GM19324 (cell line): ENCODE measurements at regions not wholly inside any gene's neighbourhood (a gene's known extent, or its start where the extent isn't known, plus 50 kb on each side); places are given as distances from the start of the nearest gene placed in this dataset.

Experiments used
- ATAC-seq: cut with Tn5 transposase; IDR thresholded peaks from one replicate; pipeline ENCODE4 v1.9.1; 2021; ENCODE audit warnings: mild to moderate bottlenecking, moderate library complexity; ENCODE audit not compliant: unreplicated experiment, low FRiP score

GRCh38 chr9:1938675-1939170 is 76.4 kb upstream of the SMARCA2 start:
- peak; percentile 62 for ATAC-seq

GRCh38 chr9:1939466-1939865 is 75.7 kb upstream of the SMARCA2 start:
- ATAC-seq = no peak

- ATAC-seq = peak; percentile 80
Observed at GRCh38 chr9:1939926-1940368, 75.2 kb upstream of the SMARCA2 start.

DNA sequence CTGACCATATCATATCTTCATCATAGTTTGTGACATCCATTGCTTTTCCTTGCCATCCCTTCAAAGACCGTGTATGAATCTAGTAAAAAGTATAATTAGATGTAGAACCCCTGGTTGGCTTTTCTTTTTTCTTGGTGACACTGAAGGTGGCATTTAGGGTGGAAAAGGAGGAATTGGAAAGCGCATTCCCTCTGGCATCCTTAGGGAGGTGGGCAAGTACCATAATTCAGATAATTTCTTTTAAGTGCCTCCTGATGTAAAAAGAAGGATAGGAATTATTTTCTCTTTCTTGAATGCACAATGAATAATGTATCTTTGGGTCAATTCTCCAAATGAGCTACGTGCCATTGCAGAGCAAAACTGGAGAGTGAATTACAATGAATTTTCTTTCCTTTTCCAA is 73.2 kb upstream of the SMARCA2 start:
- no peak for ATAC-seq

DNA sequence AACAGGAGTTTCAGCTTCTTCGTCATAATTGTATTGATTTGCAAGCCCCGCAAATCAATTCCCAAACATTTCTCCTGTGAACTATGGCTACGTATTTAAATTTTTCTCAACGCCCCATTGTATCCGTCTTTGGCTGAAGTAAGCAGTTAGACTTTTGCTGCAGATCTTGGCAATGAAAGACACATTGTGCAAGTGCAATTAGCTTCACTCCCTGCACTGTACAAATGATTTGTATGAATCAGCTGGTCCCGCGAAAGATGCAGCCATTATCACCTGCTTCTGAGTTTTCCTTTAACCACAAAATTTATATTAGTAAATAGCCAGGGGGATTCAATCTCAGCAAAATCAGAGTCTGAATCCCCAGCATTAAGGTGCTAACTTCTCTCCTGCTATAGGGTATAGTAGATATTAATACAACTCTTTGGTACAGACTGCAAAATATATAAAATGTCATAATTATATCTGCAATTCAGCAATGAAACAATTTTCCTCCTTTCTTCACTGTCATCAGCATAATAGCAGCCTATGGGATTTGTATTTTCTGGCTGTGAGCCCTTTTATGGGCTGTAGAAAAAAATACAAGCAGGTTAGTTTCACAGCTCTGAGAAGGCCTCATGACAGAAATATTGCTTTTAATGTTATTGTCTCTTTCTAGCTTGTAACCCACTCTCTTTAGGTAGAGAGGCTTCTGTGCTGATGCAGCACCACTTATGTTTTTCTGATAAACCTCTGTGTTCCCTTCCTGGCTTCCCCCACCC is 68.4 kb upstream of the SMARCA2 start:
- ATAC-seq = no peak

GRCh38 chr9:1947438-1947837 is 67.7 kb upstream of the SMARCA2 start:
- ATAC-seq = no peak

- no peak for ATAC-seq
Observed at GRCh38 chr9:1948541-1948940, 66.6 kb upstream of the SMARCA2 start.

DNA sequence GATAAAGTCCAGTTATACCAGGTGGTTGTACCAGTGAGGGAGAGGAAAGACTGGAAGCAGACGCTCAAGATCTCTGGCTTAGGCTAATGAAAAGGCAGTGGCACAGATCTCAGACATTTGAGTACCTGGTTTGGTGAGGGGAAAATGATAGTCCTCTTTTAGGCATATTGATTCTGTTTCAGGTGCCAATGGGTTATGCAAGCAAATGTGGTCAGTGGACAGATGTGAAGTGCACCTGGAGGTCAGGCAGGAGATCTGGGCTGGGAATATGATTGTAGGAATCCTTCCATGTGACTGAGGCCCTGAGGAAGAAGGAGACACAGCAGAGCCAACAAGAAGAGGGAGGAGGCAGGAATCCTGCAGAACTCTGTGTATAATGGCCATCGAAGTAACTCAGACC is 63.7 kb upstream of the SMARCA2 start:
- ATAC-seq = no peak

DNA sequence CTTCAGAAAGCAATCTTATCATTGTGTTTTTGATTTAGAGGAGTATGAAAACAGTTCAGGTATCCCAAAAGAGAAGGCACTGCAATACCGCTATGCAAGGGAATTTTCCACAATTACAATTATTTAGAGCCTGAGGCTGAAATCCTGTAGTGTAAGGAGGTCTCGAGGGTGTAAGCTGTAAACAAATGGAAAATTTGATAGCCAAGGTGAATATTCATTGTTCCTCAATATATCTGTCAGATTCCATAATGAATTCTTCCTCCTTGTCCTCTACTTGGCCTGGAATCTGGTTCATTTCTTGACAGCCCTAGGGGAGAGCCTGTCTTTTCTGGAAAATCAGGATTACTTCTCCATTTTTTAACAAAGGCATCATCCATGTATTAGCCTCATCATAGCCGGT is 63.1 kb upstream of the SMARCA2 start:
- no peak for ATAC-seq

DNA sequence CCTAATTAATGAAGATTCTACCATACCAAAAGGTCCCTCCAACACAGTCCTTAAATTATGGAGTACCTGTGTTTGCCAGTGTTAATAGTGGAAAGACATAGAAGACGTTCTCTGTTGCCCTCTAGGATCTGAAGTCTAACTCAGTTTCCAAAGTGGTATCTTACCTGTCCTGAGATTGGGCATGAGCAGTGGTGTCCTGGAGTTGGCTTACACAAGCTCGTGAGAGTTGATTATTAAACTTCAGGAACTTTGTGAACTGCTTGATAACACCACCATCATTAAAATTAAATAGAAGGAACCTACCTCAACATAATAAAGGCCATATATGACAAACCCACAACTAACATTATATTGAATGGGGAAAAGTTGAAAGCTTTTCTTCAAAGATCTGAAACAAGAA is 60.9 kb upstream of the SMARCA2 start:
- no peak for ATAC-seq

DNA sequence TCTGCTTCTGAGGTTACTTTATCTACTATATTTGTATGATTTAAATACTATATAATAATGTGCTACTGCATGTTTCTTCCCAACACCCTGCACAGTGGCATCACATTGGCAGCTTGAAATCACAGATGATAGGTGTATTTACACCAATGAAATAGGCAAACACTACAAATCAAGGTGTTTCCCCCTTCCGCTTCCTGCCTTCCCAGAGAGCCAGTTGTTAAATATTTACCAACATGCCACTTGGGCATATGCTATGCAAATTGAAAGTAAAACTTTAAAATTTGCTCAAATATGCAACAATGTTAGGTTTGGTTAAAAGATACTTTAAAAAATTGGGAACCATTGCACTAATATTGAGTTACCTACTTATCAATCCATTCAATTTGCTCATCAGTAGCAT is 58.2 kb upstream of the SMARCA2 start:
- ATAC-seq = no peak

DNA sequence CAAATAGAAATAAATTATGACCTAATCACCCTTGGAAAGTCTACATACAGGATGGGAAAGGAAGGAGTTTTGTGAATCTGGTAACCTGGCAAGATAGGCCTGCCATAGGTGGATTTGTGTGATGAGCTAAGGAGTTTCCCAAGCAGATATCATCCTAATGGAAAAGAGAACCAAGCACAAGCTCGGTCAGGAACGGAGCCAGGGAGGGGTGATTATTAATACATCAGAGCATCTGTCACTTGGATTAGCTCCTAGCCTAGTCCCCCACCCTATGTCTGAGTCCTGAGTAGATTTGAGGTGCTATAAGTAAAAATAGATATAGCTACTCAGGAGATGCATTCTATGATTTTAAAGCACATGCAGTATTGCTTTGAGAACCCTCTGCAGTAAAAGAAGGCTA is 57.3 kb upstream of the SMARCA2 start:
- ATAC-seq = no peak

- ATAC-seq = no peak
Observed at GRCh38 chr9:1959371-1959770, 55.8 kb upstream of the SMARCA2 start.

DNA sequence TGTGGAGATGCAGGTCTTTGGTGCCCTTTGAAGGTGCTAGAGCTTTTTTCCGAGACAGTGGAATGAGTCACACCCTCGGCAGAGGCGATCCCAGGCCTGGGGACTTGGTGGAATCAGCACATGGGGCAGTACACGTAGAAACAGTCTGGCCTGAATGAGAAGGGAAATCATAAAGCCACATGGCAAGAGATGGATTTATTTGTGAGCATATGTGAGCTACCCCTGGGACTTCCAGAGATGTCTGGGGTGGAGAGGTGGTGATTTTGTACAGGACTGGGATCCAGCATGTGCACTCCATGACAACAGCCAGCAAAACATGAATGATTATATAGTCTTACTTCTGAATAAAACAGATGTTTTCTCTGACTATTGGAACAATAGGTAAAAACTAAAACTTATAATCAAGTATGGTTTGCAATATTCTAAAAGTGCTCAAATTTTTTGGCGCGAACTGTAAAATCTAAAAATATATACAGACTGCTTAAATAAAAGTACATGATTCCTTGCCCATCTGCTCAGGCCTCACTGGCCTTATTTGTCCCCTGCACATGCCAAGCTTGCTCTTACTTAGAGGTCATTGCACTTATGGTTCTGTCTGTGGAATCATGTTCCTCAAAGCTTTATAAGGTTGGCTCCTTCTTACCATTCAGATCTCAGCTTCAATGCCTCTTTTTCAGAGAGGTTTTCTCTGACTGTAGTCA is 54.7 kb upstream of the SMARCA2 start:
- no peak for ATAC-seq

GRCh38 chr9:1962122-1962521 is 53.0 kb upstream of the SMARCA2 start:
- no peak for ATAC-seq

- no peak for ATAC-seq
Observed at GRCh38 chr9:1962588-1963106, 52.5 kb upstream of the SMARCA2 start.

GRCh38 chr9:1964093-1964492 is 51.1 kb upstream of the SMARCA2 start:
- ATAC-seq = no peak
